HG02981 (cell line): ENCODE measurements at regions not wholly inside any gene's neighbourhood (a gene's known extent, or its start where the extent isn't known, plus 50 kb on each side); places are given as distances from the start of the nearest gene placed in this dataset.
"Not testable (repeated sequence)": the region's sequence is repeated elsewhere in the genome, so short reads cannot be mapped to it uniquely, and the experiment has no call there.

Source experiments
- ATAC-seq: cut with Tn5 transposase; IDR thresholded peaks from one replicate; pipeline ENCODE4 v1.9.1; 2021; ENCODE audit warnings: mild to moderate bottlenecking, moderate library complexity; ENCODE audit not compliant: unreplicated experiment

DNA sequence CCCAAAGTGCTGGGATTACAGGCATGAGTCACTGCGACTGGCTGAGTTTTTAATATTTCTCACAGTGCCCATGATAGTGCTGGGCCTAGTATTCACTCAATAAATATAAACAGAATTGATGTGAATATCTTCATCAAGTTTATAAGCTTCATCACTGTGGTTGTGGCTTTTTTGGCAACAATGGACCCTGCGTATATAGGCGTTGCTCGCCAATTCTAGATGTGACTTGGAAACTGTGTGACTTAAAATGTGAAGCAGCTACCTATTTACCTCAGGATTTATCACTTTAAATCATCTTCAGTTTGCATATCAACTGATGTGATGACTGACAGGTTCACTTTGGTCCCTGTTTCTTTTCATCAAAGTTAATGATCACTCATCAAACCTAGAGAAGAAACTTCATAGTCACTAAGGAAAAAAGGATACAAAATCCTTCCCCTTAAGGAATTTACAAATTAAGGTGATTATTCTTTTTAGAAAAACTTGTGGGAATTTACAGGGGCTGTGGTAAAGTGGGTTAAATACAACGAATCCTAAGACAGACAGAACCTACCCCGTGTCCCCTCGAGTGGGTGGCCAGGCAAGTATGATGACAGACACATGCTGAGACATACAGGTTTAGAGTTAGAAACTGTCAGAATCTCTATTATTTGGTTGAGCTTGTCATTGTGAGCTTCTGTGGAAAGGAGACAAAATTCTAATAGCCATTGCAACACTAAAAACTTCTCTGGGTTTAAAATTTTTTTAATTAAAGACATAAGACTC is 101.3 kb downstream of the AKAP11 start:
- no peak for ATAC-seq

DNA sequence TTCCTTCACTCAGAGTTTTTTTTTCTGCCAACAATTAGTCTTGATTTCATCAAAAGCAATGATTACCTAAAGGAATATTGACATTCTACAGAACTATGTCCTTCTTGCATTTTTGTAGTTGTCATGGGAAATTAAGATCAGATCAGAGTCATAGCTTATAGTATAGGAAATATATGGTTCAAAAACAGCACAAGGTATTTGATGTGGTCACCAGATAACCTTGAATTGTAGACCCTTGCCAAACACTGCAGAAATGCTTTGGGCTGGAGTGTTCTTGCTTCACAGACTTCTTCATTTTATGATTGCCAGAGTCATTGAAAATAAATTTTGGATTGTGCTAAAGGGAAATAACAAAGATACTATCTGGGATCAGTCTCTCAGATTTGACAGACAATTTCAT is 103.7 kb downstream of the AKAP11 start:
- no peak for ATAC-seq

DNA sequence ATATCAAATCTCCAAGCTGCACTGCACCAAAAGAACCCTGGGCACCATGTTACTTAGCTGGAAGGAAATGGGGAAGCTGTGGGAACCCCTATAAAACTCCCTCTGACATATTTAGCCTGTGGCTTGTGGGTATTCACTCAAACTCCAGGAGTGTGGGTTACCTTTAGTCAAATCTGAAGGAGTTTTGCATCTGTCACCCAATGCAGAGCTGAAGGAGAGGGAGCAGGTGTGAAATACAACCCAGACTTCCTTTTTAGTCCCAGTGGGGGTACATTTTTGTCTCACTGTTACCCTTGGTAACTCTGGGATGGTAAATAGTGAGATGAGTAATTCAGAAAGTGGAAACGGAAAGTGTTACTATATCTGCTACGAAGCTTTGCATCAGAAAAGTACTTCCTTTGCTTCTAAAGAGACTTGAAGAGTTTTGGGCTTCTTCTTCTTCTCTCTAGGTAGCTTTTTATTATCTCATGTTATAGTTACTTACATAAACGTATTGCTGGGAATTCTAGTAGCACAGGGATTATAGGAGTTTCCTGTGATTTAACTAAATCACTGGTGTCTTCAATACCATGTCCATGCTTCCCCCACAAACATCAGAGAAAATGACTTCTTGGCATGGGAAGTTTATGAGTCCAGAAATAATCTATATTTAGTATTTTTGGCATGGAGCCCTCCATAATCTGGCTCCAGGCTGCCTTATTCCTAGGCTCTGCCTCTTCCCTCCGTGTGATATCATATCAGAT is 105.9 kb downstream of the AKAP11 start:
- ATAC-seq: peak; percentile 83

DNA sequence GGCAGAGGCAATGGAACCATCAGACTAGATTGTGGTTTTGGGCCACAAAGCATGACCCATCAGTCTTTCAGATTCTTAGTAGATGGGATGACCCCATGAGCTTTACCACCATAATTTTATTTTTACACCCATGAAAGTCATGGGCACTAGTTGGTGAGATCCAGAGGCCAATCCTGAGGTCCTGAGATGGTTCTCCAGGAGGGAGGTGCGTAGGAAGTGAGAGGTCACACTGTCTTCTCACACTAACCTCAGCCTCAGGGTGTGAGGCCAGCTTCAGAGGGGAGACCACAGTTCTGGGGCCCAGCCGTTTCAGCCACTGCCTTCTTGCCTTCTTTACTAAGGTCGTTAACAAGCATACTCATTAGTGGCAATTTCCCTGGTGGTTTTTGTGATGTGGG is 106.4 kb downstream of the AKAP11 start:
- peak; percentile 27 for ATAC-seq

DNA sequence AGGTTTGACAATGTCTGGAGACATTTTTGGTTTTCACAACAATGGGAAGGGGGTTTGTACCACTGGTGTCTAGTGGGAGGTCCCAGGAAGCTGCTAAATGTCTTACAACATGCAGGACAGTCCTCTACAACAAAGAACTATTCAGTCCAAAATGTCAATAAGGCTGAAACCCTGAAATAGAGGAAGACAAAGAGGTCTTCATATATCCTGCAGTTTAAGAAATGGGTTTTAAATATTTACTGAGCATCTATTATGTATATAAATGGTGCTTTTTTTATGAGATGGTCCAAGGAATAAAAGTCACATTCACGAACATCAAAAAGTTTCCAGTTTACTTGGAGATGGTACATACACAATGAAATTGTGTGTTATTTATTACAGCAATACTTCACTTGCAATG is 107.3 kb downstream of the AKAP11 start:
- no peak for ATAC-seq

DNA sequence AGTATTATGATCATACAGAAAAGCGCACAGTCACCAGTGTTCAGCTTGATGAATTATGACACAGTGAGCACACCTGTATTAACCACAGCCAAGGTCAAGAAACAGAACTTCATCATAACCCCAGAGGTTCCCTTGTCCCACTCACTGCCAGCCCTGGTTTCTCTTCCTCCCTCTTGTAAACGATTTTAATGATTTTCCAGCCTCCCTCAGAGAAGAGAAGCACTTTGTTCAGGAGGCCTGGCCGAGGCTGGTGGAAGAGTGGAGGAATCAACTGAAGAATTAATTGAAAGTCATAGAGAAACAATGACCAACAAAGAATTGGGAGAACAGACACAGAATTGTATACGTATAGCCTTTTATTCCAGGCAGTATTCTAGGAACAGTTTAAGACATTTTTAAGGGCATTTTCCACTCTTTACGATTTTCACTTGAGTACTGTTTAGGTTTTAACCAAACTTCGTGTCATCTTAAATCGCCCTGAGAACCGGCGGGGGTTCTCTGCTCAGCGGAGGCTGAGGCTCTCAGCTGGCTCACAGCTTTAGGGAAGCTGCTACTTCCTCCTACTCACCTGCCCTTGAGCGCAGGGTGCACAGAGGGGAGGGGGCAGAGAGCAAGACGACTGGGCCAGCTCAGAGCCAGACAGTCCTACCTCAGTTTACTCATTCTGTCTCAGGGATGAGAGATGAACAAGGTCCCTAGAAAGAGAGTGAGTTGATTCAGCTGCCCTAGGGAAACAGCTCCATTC is 108.6 kb downstream of the AKAP11 start:
- peak; percentile 46 for ATAC-seq

DNA sequence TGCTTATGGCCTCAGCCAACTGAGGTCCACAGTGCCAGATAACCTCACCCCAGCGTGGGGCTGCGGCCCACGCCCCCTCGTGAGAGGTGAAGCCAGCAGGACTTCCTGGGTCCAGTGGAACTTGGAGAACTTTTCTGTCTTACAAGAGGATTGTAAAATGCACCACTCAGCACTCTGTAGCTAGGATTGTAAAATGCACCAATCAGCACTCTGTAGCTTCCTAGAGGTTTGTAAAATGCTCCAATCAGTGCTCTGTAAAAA is 109.1 kb downstream of the AKAP11 start:
- ATAC-seq: no peak

DNA sequence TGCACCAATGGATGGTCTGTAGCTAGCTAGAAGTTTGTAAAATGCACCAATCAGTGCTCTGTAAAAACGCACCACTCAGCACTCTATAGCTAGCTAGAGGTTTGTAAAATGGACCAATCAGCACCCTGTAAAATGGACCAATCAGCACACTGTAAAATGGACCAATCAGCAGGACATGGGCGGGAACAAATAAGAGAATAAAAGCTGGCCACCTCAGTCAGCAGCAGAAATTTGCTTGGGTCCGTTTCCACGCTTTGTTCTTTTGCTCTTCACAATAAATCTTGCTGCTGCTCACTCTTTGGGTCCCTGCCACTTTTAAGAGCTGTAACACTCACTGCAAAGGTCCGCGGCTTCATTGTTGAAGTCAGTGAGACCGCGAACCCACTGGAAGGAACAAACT is 109.5 kb downstream of the AKAP11 start:
- not testable (repeated sequence) for ATAC-seq

DNA sequence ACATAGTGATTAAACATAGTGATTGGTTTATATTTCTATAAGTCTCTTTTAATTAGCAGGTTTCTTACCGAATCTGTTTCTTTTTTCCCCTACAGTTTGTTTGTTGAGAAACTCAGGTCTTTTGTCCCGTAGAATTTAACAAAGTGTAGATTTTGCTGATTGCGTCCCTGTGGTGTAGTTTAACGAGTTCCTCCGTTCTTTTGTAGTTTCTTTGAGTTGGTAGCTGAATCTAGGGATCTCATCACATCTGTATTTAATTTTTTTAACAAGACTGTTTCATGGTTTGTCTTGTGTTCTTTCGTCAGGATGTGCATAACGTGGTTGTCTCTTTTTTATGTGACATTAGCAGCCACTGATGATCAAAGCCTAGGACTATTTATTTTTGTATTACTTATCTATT is 111.1 kb downstream of the AKAP11 start:
- no peak for ATAC-seq

DNA sequence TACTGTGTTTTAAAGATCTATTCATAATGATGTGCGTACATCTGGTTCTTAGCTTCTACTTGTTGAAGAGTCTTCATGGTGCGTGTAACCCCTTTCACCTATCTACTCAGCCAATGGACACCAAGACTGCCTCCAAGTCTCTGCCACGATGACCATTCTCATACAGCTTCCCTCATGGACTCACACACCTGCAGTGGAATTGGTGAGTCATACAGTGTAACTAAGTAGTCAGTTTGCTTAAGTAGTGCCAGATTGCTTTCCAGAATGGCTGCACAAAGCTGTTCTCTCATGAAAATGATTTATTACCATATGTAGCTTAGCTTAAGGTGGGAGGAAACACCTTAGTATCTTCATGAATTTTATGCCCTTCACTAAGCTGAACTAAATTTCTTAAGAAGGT is 112.3 kb downstream of the AKAP11 start:
- no peak for ATAC-seq

DNA sequence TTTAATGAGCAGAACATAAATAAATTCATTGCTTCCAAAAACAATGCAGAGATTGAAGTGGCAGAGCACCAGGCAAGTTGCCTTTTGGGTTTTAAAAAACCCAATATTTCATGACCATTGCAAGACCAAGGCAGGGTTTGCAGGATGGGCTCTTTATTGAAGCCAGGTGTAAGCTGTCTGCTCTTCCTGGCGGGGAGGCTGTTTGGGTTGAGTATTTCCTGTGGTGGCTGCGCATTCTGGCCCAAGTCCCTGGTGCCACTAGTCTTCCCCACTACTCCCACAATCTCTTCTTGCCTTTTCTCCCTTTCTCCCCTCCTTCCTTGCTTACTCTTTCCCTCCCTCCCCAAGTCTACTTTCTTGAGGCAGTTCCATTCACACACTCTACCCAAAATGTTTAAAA is 116.4 kb downstream of the AKAP11 start:
- no peak for ATAC-seq

DNA sequence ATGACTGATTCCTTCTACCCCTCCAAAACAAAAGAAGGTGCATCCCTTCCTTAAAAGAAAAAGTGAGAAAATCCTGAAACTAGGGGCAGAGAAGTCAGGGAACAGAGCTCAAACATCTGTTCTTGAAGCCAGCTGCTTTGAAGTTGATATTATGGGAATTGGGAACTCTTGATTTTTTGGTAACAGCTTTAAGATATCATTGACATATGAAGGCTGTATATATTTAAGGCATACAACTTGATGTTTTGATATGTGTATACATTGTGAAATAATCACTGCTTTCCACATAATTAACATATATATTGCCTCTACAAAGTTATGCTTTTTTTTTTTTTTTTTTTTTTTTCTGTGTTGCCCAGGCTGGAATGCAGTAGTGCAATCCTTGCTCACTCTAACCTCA is 117.1 kb downstream of the AKAP11 start:
- no peak for ATAC-seq

DNA sequence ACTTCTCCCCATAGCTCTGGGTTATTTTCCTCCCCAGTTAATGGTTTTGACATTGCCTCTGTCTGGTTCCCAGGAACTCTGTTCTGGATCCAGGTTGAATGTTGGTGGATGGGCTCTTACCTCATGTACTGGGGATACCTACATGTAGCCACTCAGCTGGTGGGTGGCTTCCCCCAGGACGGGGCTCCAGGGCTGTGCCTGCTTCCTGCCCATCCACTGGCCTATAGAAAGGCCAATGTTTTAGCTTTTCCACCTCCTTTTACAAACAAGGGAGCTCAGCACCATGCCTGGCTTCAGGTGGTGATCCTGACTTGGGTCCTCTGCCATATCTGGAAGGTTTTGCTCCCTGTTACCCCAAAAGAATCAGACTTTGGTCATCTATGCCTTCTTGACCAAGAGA is 120.2 kb downstream of the AKAP11 start:
- ATAC-seq: no peak

DNA sequence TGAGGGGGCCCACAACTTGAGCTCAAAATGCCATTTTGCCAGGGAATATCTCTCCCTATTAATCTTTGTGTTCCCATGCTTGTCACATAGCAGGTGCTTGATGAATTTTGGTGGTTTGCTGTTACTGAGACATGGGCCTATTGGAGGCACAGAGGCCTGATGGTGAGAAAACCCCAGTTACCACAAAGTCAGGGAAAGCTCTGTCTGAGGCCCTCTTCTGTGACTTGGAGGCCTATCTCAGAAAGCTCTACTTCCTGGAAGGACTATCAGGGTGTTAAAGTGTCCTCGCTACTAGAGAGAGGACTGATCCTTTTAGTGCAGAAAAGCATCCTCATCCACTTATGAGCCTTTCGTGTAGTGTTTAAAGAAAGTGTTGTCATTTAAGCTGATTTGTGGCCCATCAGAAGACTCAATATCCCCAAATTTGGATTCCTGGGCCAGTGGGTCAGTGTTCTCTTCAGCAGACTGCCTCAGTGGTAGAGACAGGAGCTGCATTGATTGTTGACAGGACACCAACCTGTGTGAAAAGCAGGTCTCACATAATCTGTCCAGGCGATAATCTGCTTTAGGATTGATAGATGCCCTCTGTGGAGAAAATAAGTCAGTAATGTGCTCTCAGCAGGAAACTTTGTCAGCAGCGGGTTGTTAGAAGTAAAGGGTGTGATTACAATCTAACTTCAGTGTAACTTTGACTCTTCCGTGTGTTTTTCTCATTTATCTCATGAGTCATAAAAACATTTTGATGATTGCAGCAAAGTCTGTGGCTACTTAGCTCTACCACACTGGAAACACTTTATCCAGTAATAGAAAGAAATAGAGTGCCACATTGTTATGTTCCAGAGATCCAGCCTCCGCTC is 121.0 kb downstream of the AKAP11 start:
- ATAC-seq: no peak

DNA sequence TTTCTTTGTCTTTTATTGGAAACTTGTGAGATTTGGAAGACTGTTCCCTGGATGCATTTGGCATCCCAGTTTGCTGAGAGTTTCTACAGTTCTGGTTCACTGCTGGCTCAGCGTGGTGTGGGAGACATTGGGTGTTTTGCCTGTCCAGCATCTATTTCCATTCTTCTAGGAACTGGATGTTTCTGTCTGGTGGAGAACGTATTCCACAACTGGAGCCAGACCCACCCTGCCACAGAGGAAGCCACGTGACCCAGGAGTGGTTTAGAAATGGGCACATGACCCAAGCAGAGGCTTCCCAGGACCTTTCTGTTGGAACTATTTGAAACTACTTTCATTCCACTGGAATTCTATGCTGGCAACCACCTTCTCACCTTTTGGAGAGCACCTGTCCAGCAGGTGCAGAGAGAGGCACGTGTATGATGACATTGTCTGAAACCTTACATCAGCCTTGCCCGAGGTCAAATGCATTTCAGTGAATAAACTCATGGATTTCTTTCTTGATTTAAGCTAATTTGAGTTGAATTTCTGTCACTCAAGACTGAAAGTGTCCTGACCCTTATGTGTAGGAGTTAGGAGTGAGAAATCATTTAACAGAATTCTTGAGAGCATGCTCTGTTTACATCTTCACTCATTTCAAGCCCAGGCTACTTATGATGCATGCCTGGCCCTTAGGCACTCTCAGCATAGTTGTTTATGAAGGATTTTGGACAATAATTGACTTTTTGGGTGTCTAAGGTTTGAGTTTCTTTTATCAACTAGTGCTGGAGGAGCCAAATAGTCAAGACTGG is 121.8 kb downstream of the AKAP11 start:
- peak; percentile 39 for ATAC-seq

DNA sequence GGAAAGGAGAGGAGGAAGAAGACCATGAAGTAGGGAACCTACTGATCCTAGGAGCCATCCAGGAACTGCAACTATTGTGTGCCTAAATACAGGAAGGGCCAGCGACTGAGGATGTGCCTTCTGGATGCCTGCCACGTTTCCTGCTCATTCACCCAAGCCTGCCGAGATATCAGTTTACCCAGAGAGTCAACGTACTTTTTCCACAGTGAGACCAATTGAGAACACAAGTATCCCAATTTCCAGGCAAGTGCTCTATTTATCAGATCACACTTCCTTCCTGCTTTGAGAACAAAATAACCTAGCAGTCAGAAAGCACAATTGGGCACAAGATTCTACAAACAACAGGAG is 122.4 kb downstream of the AKAP11 start:
- no peak for ATAC-seq

DNA sequence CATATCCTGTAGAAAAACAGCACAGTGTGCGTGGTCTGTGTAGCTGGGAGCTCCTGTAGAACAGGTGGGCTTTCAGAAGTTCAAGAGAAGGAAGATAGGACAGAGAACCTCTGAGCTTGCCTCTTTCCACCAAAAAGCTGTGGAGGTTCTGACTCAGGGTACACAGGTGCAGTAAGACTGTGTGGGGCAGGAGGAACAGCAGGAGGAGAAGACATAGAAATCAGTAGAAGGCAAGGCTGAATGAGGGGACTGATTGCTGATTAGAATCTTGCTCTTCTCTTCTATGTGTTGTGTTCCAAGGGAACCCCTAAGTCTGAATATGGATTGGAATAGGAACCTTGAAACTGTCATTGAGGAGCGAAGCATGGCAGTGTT is 122.7 kb downstream of the AKAP11 start:
- no peak for ATAC-seq

DNA sequence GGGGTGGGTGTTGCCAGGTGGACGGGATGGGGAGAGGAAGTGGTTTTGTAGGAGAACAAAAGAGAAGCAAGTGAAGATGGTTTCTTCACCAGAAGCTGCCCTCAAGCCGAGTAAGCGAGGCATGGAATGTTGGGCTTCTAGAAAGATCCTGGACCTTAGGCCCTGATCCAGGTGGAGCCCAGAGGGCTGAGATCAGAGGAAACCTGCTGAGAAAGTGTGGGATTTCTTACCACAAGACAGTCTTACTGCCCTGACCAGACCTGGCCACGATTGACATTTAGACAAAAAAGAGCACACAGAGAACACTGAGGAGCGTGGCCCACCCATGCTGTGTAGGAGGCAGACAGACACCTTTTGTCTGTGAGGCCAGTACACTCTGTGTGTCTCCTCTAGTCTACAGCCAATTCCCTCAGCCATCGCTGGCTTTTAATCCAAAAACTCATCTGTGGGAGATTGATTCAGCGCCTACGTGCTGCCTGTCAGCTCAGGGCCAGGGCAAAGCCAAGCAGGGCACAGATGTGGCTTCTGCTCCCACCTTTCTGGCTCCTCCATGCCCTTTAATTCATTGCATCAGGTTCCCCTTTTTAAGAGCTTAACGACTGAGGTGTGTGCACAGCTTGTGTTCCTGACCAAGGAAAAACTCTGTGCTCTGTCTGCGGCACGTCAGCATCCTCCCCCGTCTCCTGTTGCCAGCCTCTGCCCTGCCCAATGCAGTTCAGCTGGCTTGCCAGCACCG is 123.3 kb downstream of the AKAP11 start:
- no peak for ATAC-seq

DNA sequence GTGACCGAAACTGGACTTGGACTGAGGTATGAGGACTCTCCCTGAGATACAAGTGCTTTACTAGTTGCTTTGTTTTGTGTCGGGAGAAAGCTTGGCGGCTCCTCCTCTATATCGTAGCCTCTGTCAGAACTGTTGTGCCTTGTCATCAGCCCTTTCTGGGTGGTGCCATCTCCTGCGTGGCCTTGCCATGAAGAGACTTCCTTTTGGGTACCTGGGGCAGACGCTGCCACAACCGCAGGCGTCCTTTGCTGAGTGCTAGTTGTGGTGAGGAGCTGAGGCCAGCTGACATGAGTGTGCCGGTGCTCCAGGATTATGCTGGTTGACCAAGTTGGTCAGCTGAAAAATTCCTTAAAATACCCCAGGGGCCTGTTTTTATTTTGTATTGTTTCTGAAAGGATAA is 124.5 kb downstream of the AKAP11 start:
- no peak for ATAC-seq
